Endothelial cell (in vitro differentiated cells): ENCODE measurements at regions not wholly inside any gene's neighbourhood (a gene's known extent, or its start where the extent isn't known, plus 50 kb on each side); places are given as distances from the start of the nearest gene placed in this dataset.

ENCODE experiments used
- DNase-seq: peaks from one replicate; pipeline ENCODE4 v3.0.0; 2021; ENCODE audit warnings: low spot score
- H3K27ac Mint-ChIP-seq: one replicate; pipeline ENCODE4 v1.8.0; 2021; ENCODE audit warnings: mixed read lengths, inconsistent platforms; ENCODE audit not compliant: unreplicated experiment
- H3K27me3 Mint-ChIP-seq: one replicate; pipeline ENCODE4 v1.8.0; 2021; ENCODE audit warnings: mild to moderate bottlenecking, moderate library complexity, mixed read lengths, inconsistent platforms; ENCODE audit not compliant: unreplicated experiment
- H3K36me3 Mint-ChIP-seq: one replicate; pipeline ENCODE4 v1.8.0; 2021; ENCODE audit warnings: mild to moderate bottlenecking, low read depth, mixed read lengths, inconsistent platforms; ENCODE audit not compliant: unreplicated experiment
- H3K4me1 Mint-ChIP-seq: one replicate; pipeline ENCODE4 v1.8.0; 2021; ENCODE audit warnings: mild to moderate bottlenecking, mixed read lengths, inconsistent platforms; ENCODE audit not compliant: unreplicated experiment
- H3K4me3 Mint-ChIP-seq: one replicate; pipeline ENCODE4 v1.8.0; 2021; ENCODE audit warnings: mild to moderate bottlenecking, mixed read lengths, inconsistent platforms; ENCODE audit not compliant: unreplicated experiment
- H3K9me3 Mint-ChIP-seq: one replicate; pipeline ENCODE4 v1.8.0; 2021; ENCODE audit warnings: mixed read lengths, inconsistent platforms; ENCODE audit not compliant: unreplicated experiment
- TF ChIP-seq, protein P1 (sequence below): fragments of 200-600 bp; sonication (generic); IDR thresholded peaks from one replicate; pipeline ENCODE4 v1.5.0; 2021; ENCODE audit warnings: antibody characterized with exemption; ENCODE audit not compliant: unreplicated experiment

DNA sequence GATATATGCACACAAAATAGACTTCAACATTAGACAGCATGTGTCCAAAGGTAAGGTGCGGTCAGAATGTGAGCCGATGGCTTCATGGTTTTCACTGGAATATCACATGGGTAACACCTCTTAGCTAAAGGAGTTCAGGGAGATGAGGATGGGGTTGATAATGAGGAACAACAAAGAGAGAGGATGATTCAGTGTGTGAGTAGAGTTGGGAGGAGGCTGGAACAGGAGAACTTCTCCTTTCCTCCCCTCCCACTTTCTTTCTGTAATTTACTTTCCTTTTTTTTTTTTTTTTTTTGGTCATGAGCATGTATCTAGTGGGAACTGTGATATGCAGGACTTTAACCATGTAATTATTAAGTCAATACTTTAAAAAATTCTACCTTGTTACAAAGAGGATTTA lies 99.4 kb downstream of the FASLG start:
- no peaks in the 10 kb centered on the region for H3K9me3 Mint-ChIP-seq
- H3K27me3 Mint-ChIP-seq: no peaks in the 10 kb centered on the region
- H3K36me3 Mint-ChIP-seq: no peaks in the 10 kb centered on the region
- TF ChIP-seq, protein P1, sequence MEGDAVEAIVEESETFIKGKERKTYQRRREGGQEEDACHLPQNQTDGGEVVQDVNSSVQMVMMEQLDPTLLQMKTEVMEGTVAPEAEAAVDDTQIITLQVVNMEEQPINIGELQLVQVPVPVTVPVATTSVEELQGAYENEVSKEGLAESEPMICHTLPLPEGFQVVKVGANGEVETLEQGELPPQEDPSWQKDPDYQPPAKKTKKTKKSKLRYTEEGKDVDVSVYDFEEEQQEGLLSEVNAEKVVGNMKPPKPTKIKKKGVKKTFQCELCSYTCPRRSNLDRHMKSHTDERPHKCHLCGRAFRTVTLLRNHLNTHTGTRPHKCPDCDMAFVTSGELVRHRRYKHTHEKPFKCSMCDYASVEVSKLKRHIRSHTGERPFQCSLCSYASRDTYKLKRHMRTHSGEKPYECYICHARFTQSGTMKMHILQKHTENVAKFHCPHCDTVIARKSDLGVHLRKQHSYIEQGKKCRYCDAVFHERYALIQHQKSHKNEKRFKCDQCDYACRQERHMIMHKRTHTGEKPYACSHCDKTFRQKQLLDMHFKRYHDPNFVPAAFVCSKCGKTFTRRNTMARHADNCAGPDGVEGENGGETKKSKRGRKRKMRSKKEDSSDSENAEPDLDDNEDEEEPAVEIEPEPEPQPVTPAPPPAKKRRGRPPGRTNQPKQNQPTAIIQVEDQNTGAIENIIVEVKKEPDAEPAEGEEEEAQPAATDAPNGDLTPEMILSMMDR: no peak
- no peak for DNase-seq
- no peak overlapping the region for H3K27ac Mint-ChIP-seq
- no peak overlapping the region for H3K4me3 Mint-ChIP-seq
- no peaks in the 10 kb centered on the region for H3K4me1 Mint-ChIP-seq

- Mint-ChIP-seq H3K4me1 (no peaks in the 10 kb centered on the region), H3K27ac (no peak overlapping the region), H3K36me3 (no peaks in the 10 kb centered on the region), H3K27me3 (no peaks in the 10 kb centered on the region), H3K4me3 (no peak overlapping the region), H3K9me3 (no peaks in the 10 kb centered on the region)
- TF ChIP-seq, protein P1: no peak
- no peak for DNase-seq
These were observed 101.2 kb downstream of the FASLG start for GRCh38 chr1:172760121-172760520.

- Mint-ChIP-seq H3K36me3 (no peaks in the 10 kb centered on the region), H3K27ac (no peak overlapping the region), H3K9me3 (no peaks in the 10 kb centered on the region), H3K4me3 (no peak overlapping the region), H3K4me1 (no peaks in the 10 kb centered on the region), H3K27me3 (no peaks in the 10 kb centered on the region)
- TF ChIP-seq, protein P1: no peak
- no peak for DNase-seq
These were observed 102.9 kb downstream of the FASLG start for GRCh38 chr1:172761581-172762486.

GRCh38 chr1:172763057-172763456 lies 104.2 kb downstream of the FASLG start:
- Mint-ChIP-seq H3K9me3 (no peaks in the 10 kb centered on the region), H3K4me3 (no peak overlapping the region), H3K27ac (no peak overlapping the region), H3K27me3 (no peaks in the 10 kb centered on the region), H3K4me1 (no peaks in the 10 kb centered on the region), H3K36me3 (no peaks in the 10 kb centered on the region)
- no peak for DNase-seq
- TF ChIP-seq, protein P1: no peak

DNA sequence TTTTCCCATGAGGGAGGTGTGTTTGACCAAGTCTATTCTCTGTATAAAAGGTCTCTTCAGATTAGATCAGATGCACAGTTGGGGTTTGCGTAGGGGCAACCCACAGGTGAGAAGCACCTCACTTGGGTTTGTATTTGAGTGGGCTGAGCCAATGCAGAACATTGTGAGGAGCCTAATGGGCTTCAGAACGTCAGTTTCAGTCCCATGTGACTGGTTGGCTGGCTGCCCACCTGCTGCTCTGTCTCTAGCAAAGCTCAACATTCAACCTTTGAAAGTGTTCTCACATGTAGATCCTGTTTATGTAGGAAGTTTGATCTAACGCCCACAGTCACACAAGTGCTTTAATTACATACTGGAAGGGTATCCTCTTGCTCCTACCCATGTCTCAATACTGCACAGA lies 105.5 kb downstream of the FASLG start:
- H3K4me1 Mint-ChIP-seq: no peaks in the 10 kb centered on the region
- TF ChIP-seq, protein P1: no peak
- H3K27me3 Mint-ChIP-seq: no peaks in the 10 kb centered on the region
- H3K36me3 Mint-ChIP-seq: no peaks in the 10 kb centered on the region
- no peak overlapping the region for H3K27ac Mint-ChIP-seq
- DNase-seq: no peak
- H3K4me3 Mint-ChIP-seq: no peak overlapping the region
- no peaks in the 10 kb centered on the region for H3K9me3 Mint-ChIP-seq
